HCT116 (cell line): ENCODE measurements at regions not wholly inside any gene's neighbourhood (a gene's known extent, or its start where the extent isn't known, plus 50 kb on each side); places are given as distances from the start of the nearest gene placed in this dataset.

Experiments
- EZH2phosphoT487 ChIP-seq: fragments of 200-600 bp; IDR thresholded peaks from 2 replicates; pipeline ENCODE4 v1.6.1; 2018; ENCODE audit warnings: antibody characterized with exemption, borderline replicate concordance
- JUND ChIP-seq: IDR thresholded peaks from 2 replicates; pipeline ENCODE4 v1.6.1; 2012
- POLR2A ChIP-seq: IDR thresholded peaks from 2 replicates; pipeline ENCODE4 v1.7.0; 2011; ENCODE audit warnings: borderline replicate concordance; ENCODE audit not compliant: insufficient read depth, insufficient read length; ENCODE audit errors: extremely low read depth
- REST ChIP-seq: IDR thresholded peaks from 2 replicates; pipeline ENCODE4 v1.6.1; 2012; ENCODE audit warnings: low read depth
- SIN3A ChIP-seq: IDR thresholded peaks from 2 replicates; pipeline ENCODE4 v1.6.1; 2012; ENCODE audit warnings: low read depth
- TF ChIP-seq, protein P1 (sequence below), 3 experiments: fragments of 200-600 bp in 1 of 3; sonication (generic) in 1 of 3; IDR thresholded peaks in 2 of 3; conservative IDR thresholded peaks in 1 of 3; 2 replicates each; pipeline ENCODE4 v1.5.1; 2012 to 2017; ENCODE audit warnings: low read depth in 2 of 3, low read length in 2 of 3, antibody characterized with exemption in 1 of 3, borderline replicate concordance in 1 of 3, control low read depth in 1 of 3, mild to moderate bottlenecking in 1 of 3, mixed read lengths in 1 of 3, mixed run types in 1 of 3, moderate library complexity in 1 of 3; ENCODE audit not compliant: insufficient read depth in 1 of 3
- TF ChIP-seq, protein P2 (sequence below): IDR thresholded peaks from 2 replicates; pipeline ENCODE4 v1.6.1; 2012

DNA sequence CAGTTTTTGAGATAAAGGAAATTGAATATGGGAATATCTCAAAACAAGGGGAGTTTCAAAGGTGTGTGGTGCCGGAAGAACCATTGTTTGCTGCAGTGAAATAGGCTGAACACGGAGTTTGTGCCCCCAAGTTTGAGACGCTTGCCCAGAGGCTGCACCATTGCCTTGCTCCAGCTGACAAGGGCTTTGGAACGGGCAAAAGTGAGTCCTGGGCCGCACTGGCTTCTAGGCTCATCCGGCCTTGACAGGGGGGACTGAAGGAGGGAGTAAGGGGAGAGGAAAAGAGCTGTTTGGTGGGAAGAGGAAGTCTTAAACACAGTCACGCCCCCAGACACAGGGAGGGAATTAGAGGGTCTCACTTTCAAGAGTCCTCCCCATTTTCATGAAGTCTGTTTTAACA is 269.9 kb downstream of the FAM43A start:
- TF ChIP-seq, protein P1, sequence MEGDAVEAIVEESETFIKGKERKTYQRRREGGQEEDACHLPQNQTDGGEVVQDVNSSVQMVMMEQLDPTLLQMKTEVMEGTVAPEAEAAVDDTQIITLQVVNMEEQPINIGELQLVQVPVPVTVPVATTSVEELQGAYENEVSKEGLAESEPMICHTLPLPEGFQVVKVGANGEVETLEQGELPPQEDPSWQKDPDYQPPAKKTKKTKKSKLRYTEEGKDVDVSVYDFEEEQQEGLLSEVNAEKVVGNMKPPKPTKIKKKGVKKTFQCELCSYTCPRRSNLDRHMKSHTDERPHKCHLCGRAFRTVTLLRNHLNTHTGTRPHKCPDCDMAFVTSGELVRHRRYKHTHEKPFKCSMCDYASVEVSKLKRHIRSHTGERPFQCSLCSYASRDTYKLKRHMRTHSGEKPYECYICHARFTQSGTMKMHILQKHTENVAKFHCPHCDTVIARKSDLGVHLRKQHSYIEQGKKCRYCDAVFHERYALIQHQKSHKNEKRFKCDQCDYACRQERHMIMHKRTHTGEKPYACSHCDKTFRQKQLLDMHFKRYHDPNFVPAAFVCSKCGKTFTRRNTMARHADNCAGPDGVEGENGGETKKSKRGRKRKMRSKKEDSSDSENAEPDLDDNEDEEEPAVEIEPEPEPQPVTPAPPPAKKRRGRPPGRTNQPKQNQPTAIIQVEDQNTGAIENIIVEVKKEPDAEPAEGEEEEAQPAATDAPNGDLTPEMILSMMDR (IDR thresholded peaks at IDR 0.05 in 2 of 3, conservative IDR thresholded peaks at IDR 0.05 in 1 of 3; ENCODE audit: borderline replicate concordance in 1 of 3, insufficient read depth in 1 of 3, low read depth in 2 of 3, low read length in 2 of 3), result no peak
- TF ChIP-seq REST, result no peak
- TF ChIP-seq SIN3A, result no peak
- TF ChIP-seq, protein P2, sequence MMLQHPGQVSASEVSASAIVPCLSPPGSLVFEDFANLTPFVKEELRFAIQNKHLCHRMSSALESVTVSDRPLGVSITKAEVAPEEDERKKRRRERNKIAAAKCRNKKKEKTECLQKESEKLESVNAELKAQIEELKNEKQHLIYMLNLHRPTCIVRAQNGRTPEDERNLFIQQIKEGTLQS, result no peak
- no peak for TF ChIP-seq POLR2A
- no peak for TF ChIP-seq EZH2phosphoT487
- no peak for TF ChIP-seq JUND
